DND-41 (cell line): ENCODE measurements at regions not wholly inside any gene's neighbourhood (a gene's known extent, or its start where the extent isn't known, plus 50 kb on each side); places are given as distances from the start of the nearest gene placed in this dataset.

ENCODE experiments used
- CTCF ChIP-seq: IDR thresholded peaks from 2 replicates; pipeline ENCODE4 v1.5.1; 2012; ENCODE audit warnings: borderline replicate concordance, low read length, moderate library complexity, mild to moderate bottlenecking; ENCODE audit not compliant: poor library complexity, severe bottlenecking; ENCODE audit errors: extremely low read depth
- EZH2 ChIP-seq: IDR thresholded peaks from 3 replicates; pipeline ENCODE4 v1.6.1; 2012; ENCODE audit warnings: borderline replicate concordance, low read depth, mild to moderate bottlenecking, moderate library complexity, low read length, inconsistent platforms; ENCODE audit not compliant: severe bottlenecking

- TF ChIP-seq CTCF (no peak), EZH2 (no peak)
Measured at GRCh38 chr10:16193241-16193640, 243.6 kb upstream of the PTER start.
